IPS-18a (cell line): ENCODE measurements at regions not wholly inside any gene's neighbourhood (a gene's known extent, or its start where the extent isn't known, plus 50 kb on each side); places are given as distances from the start of the nearest gene placed in this dataset.

Source experiments
- H3K27ac ChIP-seq: one replicate; pipeline ENCODE4 v1.5.1; 2013; ENCODE audit warnings: low read length
- H3K27me3 ChIP-seq: one replicate; pipeline ENCODE4 v1.6.1; 2013; ENCODE audit warnings: mild to moderate bottlenecking, low read length; ENCODE audit not compliant: control insufficient read depth, insufficient read depth
- H3K36me3 ChIP-seq: one replicate; pipeline ENCODE4 v1.6.1; 2013; ENCODE audit warnings: low read depth, low read length; ENCODE audit not compliant: control insufficient read depth
- H3K4me1 ChIP-seq: one replicate; pipeline ENCODE4 v1.6.1; 2013; ENCODE audit warnings: low read depth, low read length; ENCODE audit not compliant: control insufficient read depth
- H3K4me3 ChIP-seq: one replicate; pipeline ENCODE4 v1.5.1; 2013; ENCODE audit warnings: low read length
- H3K9ac ChIP-seq: one replicate; pipeline ENCODE4 v1.6.1; 2013; ENCODE audit warnings: mild to moderate bottlenecking, low read length, moderate library complexity
- H3K9me3 ChIP-seq: one replicate; pipeline ENCODE4 v1.6.1; 2013; ENCODE audit warnings: low read depth, low read length; ENCODE audit not compliant: control insufficient read depth

GRCh38 chr4:125994024-125994423 lies 679.3 kb downstream of the FAT4 start:
- Histone ChIP-seq H3K9ac (no peak overlapping the region), H3K4me1 (peaks cover 7% of the 10 kb centered on the region), H3K27ac (no peak overlapping the region), H3K27me3 (no peaks in the 10 kb centered on the region), H3K36me3 (no peaks in the 10 kb centered on the region), H3K9me3 (no peaks in the 10 kb centered on the region), H3K4me3 (no peak overlapping the region)

- Histone ChIP-seq H3K9me3 (no peaks in the 10 kb centered on the region), H3K4me1 (peaks cover 7% of the 10 kb centered on the region), H3K4me3 (no peak overlapping the region), H3K27ac (no peak overlapping the region), H3K27me3 (no peaks in the 10 kb centered on the region), H3K9ac (no peak overlapping the region), H3K36me3 (no peaks in the 10 kb centered on the region)
Measured at GRCh38 chr4:125994430-125994829, 679.7 kb downstream of the FAT4 start.

DNA sequence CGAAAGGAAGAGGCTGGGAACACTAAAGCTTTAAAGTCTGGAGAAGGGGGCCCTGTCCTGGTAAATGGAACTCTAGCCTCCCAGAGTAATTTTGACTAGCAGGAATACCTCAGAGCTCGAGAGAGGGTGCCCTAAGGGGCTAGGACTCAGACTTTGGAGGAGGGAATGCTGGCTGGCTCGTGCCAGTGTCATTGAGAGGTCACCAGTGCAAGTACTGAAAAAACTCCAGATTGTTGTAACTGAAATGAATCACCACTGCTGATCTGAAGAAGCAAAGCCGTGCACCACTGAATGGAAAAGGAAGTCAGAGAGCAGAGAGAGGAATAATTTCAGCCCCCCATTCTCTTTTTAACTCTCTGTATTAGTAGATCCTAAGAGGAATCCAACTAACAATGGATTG lies 690.2 kb downstream of the FAT4 start:
- H3K4me1 ChIP-seq: no peaks in the 10 kb centered on the region

GRCh38 chr4:126007142-126007541 lies 692.4 kb downstream of the FAT4 start:
- Histone ChIP-seq H3K9me3 (no peaks in the 10 kb centered on the region), H3K9ac (no peak overlapping the region), H3K27me3 (no peaks in the 10 kb centered on the region), H3K4me3 (no peak overlapping the region), H3K36me3 (no peaks in the 10 kb centered on the region), H3K4me1 (no peaks in the 10 kb centered on the region), H3K27ac (no peak overlapping the region)

More for the DNA sequence above, 690.2 kb downstream of the FAT4 start:
- H3K36me3 ChIP-seq: no peaks in the 10 kb centered on the region
- H3K9me3 ChIP-seq: no peaks in the 10 kb centered on the region
- H3K27ac ChIP-seq: no peak overlapping the region
- no peak overlapping the region for H3K4me3 ChIP-seq
- no peak overlapping the region for H3K9ac ChIP-seq
- no peaks in the 10 kb centered on the region for H3K27me3 ChIP-seq

DNA sequence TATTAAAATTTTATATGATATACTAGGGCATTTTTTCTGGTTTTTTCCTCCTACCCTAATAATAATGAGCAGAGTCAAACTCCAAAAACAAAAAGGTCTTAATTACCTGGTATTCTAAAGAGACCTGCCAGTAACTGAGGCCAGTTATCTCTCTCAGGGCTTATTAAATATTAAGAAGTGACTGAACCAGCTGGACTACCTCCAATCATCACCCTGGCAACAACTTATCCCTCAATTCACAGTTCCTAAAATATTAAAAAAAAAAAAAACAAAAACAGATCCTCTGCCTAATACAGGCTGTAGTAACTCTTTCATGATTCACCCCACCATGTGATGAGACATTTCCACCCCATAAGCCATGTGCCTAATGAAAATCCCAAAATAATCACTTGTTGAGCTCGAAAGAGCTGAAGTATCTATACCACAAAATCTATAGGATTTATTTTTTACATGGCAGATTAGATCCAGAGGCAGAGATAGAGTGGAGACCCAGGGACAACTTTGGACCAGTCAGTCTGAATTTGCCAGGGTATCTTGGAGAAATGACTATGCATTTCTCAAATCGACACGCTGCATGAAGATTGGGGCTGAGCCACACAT lies 698.0 kb downstream of the FAT4 start:
- Histone ChIP-seq H3K4me1 (no peaks in the 10 kb centered on the region), H3K4me3 (no peak overlapping the region), H3K27ac (no peak overlapping the region), H3K36me3 (no peaks in the 10 kb centered on the region), H3K9me3 (no peaks in the 10 kb centered on the region), H3K27me3 (no peaks in the 10 kb centered on the region), H3K9ac (no peak overlapping the region)

GRCh38 chr4:126018274-126018673 lies 703.5 kb downstream of the FAT4 start:
- Histone ChIP-seq H3K27ac (no peak overlapping the region), H3K36me3 (no peaks in the 10 kb centered on the region), H3K9me3 (no peaks in the 10 kb centered on the region), H3K9ac (no peak overlapping the region), H3K4me1 (no peaks in the 10 kb centered on the region), H3K27me3 (no peaks in the 10 kb centered on the region), H3K4me3 (no peak overlapping the region)

DNA sequence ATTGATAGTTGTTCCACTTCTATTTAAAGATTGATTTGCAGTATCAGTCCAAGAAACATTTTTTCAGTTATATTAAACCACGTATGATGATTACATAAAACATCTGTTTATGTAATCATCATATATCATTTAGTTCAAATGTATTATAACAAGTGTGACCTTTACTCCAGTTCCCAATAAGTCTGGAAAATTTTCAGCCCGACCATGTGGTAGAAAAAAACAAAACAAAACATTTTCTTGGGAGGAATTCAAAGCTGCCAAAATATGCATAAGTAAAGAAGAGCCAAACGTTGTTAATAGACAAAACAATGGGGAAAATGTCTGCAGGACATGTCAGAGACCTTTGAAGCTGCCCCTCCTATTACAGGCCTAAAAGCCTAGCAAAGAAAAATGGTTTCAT lies 709.1 kb downstream of the FAT4 start:
- H3K9ac ChIP-seq: no peak overlapping the region
- H3K36me3 ChIP-seq: no peaks in the 10 kb centered on the region
- no peak overlapping the region for H3K4me3 ChIP-seq
- H3K4me1 ChIP-seq: no peaks in the 10 kb centered on the region
- H3K9me3 ChIP-seq: no peaks in the 10 kb centered on the region
- H3K27ac ChIP-seq: no peak overlapping the region
- no peaks in the 10 kb centered on the region for H3K27me3 ChIP-seq

DNA sequence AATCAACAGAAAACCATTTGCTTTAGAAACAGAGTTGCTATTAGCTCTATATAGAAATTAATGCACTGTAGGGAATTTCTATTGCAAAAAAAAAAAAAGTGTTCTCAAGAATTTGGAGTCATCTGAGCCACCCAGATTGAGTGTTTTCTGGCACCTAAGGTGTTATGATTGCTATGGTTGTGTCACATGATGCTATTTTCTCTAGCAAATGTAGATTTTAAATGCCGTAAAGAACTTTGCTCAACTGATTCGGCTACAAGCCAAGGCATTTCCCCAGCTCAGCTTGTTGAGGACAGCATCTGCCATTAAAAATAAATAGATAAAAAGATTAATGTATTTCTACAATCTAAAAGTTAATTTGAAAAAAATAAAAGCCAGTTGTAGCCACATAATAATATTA lies 712.8 kb downstream of the FAT4 start:
- Histone ChIP-seq H3K4me3 (no peak overlapping the region), H3K27me3 (no peaks in the 10 kb centered on the region), H3K27ac (no peak overlapping the region), H3K36me3 (no peaks in the 10 kb centered on the region), H3K9me3 (peaks cover 3% of the 10 kb centered on the region), H3K9ac (no peak overlapping the region), H3K4me1 (no peaks in the 10 kb centered on the region)

DNA sequence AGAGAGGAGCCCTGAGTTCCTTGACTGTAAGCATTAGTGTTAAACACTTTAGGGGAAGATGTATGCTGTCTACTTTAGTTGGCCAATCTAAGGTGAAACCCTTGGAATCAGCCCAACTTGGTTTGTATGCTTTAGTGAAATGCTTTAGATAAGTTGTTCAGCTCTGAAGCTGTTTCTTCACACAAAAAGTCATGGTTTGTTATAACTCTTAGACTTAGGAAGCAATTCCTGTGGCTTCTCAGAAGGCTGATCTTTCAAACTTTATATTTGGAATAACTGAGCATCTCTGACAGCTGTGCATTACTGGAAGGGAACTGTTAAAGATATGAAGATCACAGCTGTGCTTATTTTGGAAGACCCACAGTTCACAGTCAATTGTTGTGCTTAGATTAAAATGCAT lies 714.1 kb downstream of the FAT4 start:
- H3K9me3 ChIP-seq: peaks cover 3% of the 10 kb centered on the region
- no peaks in the 10 kb centered on the region for H3K27me3 ChIP-seq
- no peak overlapping the region for H3K27ac ChIP-seq
- no peaks in the 10 kb centered on the region for H3K36me3 ChIP-seq
- no peaks in the 10 kb centered on the region for H3K4me1 ChIP-seq
- no peak overlapping the region for H3K4me3 ChIP-seq
- H3K9ac ChIP-seq: no peak overlapping the region

GRCh38 chr4:126037231-126037630 lies 722.5 kb downstream of the FAT4 start:
- H3K4me3 ChIP-seq: no peak overlapping the region
- H3K27me3 ChIP-seq: no peaks in the 10 kb centered on the region
- H3K9ac ChIP-seq: no peak overlapping the region
- no peaks in the 10 kb centered on the region for H3K36me3 ChIP-seq
- H3K27ac ChIP-seq: no peak overlapping the region
- H3K9me3 ChIP-seq: no peaks in the 10 kb centered on the region
- H3K4me1 ChIP-seq: no peaks in the 10 kb centered on the region

- no peak overlapping the region for H3K27ac ChIP-seq
- H3K36me3 ChIP-seq: no peaks in the 10 kb centered on the region
- no peak overlapping the region for H3K4me3 ChIP-seq
- H3K27me3 ChIP-seq: no peaks in the 10 kb centered on the region
- no peak overlapping the region for H3K9ac ChIP-seq
- no peaks in the 10 kb centered on the region for H3K9me3 ChIP-seq
- no peaks in the 10 kb centered on the region for H3K4me1 ChIP-seq
Measured at GRCh38 chr4:126038502-126039144, 723.9 kb downstream of the FAT4 start.

GRCh38 chr4:126046081-126046614 lies 731.4 kb downstream of the FAT4 start:
- H3K27me3 ChIP-seq: no peaks in the 10 kb centered on the region
- no peak overlapping the region for H3K27ac ChIP-seq
- no peaks in the 10 kb centered on the region for H3K4me1 ChIP-seq
- H3K4me3 ChIP-seq: no peak overlapping the region
- no peaks in the 10 kb centered on the region for H3K36me3 ChIP-seq
- H3K9me3 ChIP-seq: no peaks in the 10 kb centered on the region
- no peak overlapping the region for H3K9ac ChIP-seq
